Iris pigment epithelial cell (primary cell): ENCODE measurements at regions not wholly inside any gene's neighbourhood (a gene's known extent, or its start where the extent isn't known, plus 50 kb on each side); places are given as distances from the start of the nearest gene placed in this dataset.

Experiments
- DNase-seq: peaks from one replicate; pipeline ENCODE4 v3.0.0-alpha.2; 2011; ENCODE audit warnings: low read depth

DNA sequence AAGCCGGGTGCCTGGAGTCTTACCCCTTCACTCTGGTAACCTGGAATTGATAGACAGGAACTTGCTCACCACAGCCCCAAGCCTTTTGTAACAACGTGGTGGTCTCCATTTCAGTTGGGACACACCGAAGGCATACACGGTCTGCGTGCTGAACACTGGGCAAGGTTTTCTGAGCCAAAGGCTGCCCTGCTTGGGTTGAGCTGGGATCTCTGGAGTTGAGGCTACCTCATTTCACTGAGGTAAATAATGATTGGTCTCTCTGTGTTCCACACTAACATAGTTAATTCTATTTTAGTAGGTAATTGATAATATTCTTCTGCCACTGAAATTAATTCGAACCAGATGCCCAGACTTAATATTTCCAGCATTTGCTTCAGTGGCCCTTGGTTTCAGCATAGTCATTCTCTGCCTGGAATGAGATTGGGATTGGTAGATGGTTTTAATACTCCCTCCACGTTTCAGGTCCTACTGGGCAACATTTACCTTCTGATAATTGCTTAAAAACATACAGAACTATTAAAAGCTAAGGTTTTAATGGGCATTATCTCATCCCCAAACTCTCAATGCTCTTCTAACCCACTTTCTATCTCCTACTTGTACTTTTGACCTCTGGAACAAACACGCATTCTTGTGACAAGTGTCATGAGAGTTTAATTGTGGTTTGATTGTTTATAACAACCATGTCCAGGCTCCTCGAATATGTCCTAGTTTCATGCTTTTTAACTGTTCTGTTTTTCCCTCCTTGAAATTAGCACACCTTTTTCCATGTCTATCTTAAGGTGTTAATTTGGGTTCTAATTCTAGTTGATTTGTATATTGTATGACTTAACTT is 202.3 kb upstream of the KLF6 start:
- DNase-seq = peak; percentile 63

DNA sequence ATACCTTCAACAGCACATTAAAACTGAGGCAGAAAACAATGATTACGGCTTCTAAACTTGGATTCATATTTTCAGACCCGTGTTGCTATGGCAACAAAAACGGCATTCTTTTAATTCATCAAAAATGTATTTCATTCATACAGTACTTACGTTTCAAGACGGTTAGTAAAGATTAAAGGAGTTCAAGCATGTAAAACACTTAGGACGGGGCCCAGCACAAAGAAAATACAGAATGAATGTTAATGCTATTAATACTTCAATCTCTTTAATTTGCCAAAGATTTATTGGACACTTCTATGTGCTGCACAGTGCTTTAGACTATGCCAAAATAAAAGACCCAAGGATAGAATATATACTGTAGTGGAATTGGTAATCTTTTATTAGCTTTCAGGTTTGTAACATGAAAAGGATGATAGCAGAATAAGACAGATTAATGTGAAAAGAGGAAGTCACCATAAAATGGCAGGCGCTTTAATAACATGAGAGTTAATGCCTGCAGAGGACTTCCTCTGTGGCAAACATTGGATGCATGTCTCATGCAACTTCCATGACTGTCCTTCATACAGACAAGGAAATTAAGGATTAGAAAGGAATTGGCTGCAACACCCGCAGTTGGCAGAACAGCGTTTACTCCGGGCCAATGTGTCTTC is 201.6 kb upstream of the KLF6 start:
- no peak for DNase-seq

DNA sequence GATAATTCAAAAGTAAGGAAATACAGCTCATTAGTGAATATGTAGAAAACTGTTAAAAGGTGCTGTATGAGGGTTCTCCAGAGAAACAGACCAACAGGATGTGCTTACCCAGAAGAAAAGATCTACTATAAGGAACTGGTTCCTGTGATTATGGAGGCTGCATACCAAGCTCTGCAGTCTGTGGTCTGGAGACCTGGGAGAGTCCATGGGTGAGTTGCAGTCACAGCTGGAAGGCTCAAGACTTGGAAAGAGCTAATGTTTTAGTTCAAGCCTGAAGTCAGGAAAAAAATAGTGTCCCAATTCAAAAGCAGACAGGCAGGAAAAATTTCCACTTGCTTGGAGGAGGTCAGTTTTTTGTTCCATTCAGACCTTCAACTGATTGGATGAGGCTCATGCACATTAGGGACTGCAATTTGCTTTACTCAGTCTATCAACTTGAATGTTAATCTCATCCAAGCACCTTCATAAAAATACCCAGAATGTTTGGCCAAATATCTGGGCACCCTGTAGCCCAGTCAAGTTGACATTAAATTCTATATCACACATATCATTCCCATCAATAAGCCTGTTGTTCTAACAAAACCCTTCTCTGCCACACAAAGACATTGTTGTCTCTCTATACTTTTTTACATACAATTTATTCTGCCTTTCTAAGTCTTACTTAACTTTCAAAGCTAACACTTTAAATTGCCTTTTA is 197.9 kb upstream of the KLF6 start:
- DNase-seq = no peak

DNA sequence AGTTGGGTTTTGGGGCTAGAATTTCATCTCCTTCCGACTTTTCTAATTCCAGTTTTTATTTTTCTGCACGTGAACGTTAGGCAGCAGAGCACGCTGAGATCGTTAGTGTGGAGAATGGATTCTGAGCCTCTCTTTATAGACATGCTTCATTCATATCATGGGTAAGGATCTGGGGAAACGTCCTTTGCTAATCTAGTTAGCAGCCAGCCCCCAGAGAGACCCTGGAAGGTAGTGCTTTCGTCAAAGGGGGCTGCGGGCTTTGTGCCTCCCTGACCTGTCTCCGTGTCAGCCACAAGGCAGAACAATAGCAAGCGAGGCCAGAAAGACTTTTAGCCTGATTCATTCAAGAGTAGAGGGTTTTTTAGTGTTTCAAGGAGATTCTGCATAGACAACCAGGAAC is 196.3 kb upstream of the KLF6 start:
- no peak for DNase-seq

DNA sequence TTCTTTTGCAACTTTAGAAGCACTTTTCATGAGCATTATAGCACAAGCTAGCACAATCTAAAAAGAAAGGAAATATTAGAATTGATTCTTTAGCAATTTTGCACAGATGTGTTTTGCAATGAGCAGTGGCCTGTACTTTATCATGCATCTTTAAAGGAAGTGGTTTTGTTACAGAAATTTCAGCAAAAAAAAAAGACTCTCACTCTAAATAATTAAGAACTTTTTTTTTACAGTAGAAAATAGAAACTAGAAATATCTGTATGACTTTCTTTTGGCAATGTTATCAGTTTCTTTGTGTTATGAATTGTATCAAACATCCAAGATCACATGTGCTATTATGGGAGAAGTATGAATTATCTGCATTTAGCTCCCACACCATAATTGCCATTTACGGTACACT is 195.7 kb upstream of the KLF6 start:
- DNase-seq = no peak

DNA sequence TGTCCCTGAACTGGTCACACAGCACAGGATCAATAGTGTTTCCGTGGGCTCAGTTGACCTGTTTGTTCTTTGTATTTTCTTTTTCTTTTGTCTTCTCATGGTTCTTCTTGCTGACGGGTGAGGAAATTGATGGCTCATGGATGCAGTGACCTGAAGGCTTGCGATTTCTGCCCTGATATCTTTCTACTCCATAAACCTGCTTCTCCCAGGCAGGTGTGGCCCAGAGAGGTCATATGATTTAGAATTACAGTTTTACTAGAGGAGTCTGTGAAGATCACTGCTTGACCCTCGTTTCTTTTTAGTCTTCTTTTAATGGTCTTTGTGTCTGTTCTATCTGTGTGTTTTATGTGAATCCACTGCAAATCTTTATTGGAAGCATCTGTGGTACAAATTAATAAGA is 195.1 kb upstream of the KLF6 start:
- DNase-seq = no peak

DNA sequence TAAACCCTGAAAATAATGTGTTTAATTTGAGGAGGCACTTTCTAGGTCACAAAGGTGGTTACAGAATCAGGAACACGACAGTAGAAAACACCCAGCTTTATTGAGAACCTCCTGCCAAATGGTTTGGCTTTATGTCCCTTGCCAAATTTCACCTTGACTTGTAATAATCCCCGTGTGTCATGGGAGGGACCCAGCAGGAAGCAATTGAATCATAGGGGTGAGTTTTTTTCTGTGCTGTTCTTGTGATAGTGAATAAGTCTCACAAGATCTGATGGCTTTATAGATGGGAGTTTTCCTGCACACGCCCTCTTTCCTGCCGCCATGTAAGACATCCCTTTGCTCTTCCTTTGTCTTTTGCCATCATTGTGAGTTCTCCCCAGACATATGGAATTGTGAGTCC is 193.8 kb upstream of the KLF6 start:
- no peak for DNase-seq

DNA sequence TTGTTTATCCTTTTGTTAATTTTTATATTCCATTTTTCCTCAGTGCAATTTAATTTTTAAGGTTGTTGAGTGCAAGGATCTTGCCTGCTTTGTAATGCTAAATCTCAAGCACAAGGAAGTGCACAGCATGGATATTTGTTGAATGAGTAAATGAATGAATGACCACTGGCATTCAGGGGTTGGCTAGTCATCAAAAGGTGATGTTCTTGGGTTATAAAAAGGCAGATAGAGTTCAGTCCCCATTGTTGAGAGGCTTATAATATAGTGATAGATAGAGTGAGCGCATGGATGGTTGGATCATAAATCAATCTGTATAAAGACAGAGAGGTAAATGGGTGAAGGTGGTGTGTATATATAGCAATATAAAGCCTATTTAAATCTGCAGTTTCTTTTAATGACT is 193.2 kb upstream of the KLF6 start:
- peak; percentile 81 for DNase-seq

DNA sequence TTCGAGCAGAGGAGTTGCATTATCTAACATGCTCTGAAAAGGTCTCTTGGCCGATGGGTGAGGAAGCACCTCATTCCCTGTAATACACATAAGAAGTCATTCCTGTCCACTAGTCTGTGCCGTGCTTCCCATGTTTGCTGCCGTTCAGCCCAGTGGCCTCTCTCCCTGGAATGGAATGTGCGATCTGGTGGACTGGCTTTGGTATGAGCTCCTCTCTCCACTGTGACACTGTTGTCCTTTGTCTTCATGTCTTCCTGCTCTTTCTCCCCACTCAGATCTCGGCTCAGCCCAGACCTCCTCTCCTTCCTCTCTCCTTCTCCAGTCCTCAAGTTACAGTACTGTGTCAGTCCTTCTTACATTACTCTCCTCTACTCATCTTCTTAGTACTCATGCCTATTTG is 192.8 kb upstream of the KLF6 start:
- DNase-seq = no peak

DNA sequence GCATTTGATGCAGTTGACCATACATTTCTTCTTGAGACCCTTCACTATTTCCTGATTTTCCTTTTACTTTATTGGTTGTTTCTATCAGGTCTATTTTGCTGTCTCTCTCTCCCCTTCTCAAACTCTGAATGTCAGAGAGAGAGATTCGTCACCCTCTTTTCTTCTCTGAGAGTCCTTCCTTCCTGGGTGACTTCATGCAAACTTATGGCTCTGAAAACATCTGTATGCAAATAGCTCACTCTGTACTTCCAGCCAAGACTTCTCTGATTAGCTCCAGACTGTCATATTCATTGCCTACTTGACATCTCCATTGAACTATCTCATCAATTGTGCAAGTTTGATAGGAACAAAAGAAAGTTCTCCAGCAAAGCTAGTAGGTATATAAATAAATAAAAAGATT is 191.7 kb upstream of the KLF6 start:
- DNase-seq = no peak

DNA sequence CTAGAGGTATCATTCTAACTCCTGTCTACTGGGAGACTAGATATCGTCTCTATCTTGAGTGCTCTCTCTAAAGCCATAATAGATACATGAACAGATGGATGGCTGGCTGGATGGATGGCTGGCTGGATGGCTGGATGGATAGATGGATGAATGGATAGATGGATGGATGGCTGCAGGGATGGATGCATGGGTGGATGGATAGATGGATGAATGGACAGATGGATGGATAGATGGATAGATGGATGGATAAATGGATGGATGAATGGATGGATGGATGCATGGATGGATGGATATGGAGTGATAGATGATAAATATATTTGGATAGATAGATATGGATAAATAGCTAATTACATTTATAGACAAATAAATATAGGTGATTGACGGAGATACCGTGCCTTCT is 191.2 kb upstream of the KLF6 start:
- DNase-seq = no peak

DNA sequence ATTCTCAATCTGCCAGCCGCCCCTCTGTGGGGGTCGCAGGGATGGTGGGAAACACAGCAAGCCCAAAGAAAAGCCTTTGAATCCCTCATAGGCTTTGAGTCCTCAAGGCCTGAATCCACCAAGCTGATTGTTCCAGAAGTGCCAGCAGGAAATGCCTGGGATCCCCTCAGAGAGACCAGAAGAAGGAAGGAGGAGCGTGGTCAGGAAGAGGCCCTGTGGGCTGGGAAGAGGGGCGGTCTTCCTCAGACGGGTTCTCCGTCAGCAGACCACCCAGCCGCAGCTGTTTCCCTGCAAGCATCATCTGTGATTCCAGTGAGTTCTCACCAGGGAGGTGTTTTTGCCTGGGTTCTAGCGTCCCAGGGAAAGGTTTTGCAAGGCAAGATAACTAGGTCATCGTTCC is 190.0 kb upstream of the KLF6 start:
- no peak for DNase-seq

DNA sequence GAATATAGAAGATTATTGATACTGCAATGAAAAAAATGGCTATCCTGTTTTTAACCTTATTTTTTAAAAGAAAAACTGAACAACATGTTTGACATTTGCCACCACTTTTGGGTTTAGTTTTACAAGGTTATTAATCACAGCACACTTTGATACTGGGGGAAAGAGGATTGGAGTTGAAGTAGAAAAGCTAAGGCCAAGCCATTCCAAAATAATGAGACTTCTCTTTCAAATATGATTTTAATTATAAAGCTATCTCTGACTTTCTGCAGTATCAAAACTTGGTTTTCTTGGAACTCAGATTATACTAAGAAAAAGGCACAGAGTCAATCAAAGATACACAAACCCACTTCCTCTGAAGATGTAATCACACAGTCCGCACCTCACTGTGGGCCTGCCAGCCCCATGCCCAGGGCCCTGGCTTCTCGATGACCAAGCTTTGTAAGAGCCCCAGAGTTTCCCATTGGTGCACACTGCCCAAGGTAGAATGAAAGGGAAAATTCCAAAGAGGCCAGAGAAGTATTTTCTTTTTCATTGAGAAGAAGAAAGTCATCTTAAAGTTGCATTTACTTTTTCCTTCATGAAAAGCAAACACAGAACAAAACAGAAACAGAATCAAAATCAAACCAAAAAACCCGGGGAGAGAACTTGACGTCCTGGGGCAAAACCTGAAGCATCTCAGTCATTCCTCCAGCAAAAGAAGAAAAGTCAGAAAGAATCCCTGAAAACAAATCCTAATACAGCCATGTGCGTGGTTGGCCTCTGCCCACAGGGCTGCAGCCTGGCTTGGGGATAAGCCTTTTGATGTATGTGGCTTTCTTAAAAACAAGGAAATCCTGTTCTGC is 187.7 kb upstream of the KLF6 start:
- no peak for DNase-seq

DNA sequence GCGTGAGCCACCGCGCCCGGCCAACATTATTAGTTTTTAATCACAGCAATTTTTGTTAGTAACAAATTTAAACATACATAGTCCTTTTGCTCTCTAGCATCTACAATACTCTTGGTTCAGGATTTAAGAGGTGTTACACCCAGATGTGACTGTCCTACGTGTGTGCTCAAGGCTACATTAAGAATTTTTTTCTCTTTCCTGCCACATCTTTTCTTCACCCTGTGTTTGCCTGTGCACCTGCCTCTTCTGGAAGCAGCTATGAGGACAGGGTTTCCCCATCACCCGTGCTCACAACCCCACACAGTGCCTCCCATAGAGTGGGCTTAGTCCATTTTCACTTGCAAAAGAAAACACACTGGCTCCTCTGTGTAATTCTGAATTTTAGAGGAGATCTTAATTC is 186.7 kb upstream of the KLF6 start:
- no peak for DNase-seq

DNA sequence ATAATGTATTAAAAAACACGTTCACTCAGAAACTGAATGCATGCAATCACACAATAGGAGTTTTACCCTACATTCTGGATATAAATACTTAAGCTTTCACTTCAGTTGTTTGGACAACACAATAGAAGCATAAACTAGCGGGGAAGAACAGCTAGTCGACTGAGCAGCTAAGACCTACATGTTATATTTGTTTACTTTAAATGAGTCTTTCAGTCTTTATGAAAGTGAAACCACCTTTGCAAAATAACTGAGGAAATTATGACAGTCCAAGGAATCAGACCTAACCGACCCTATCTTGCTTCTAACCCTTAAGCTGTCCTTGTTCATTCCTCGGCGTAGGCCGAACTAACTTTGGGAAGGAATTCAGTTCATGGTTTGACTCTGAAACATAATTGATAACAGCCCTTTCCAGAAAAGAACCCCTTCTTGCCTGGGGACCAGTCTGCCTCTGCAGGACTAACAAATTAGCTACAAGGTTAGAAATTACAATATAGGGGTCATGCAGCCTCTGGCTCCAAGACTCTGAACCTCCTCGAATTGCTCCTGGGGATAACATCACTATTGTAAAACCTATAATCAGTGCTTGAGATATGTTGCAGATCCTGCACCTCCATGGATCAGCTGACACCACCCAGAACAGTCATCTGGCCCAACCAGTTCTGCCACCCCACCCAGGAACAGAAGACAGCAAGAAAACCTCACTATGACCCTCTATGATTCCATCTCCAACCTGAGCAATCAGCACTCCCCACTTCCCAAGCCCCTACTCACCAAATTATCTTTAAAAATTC is 185.1 kb upstream of the KLF6 start:
- peak; percentile 50 for DNase-seq

DNA sequence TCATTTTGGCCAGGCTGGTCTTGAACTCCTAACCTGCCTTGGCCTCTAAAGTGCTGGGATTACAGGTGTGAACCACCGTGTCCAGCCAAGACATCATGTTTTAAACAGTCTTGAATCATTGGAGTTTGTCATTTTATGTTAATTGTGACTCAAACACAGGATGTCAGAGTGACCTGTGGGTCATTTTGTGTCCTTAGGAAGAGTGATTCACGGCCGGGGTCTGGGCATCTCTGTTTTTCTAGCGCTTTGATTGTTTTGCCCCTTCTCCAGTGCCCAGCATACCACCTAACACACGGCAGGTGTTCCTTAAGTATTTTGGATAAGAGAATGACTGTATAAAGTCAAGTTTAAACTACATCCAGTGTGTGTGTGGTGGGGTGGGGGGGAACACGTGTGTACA is 183.7 kb upstream of the KLF6 start:
- no peak for DNase-seq

DNA sequence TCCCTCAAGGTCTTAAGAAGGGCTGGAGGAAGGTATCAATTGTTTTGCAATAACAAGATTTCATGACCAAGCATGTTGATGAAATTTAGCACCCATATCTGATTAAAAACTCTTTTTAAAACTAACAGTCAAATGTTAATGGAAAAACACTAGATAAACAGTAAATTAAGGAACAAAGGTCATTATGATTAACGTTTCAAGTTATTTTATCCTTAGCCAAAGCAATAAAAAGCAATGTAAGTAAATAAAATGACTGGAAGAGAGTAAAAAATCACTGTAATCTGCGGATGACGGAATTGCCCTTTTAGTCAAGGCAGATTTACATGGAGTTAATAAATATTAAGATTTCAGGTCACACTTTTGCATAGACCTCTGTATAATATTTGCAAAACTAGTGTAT is 179.5 kb upstream of the KLF6 start:
- DNase-seq = no peak

DNA sequence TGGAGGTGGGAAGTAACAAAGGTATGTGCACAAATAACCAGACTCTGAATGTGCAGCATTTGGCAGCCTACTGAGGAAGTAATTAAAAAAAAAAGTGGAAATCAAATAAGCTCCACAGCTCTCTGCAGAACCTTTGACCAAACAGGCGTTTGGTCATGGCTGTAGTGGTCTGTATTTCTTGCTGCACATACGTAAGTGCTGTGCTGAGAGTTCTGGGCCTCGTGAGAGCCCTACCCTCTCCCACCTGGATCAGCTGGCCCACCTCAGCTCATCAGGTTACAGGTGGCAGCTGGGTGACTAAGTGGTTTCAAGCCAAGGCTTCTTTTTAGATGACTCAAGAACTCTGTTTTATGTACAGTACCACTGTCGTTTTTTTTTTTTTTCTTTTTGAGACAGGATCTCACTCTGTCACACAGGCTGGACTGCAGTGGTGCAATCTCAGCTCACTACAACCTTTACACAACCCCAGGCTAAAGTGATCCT is 178.2 kb upstream of the KLF6 start:
- DNase-seq = no peak

DNA sequence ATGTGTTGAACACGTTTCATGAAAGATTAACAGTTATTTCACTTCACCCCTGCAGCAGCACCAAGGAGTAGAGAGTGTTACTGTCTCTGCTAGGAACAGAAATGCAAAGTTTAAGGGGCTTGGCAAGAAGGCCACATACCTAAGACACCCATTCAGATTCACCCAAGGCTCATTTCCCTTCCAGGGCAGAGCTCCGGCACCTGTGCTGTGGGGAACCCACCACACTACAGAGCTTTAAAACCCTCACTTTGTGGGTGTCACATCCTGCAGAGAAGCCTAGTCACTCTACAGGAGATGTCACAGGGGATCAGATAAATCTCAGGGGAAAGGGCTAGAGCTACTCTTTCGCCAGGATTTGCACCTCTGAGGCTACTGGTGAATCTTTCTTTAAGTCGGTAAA is 176.1 kb upstream of the KLF6 start:
- DNase-seq = no peak

DNA sequence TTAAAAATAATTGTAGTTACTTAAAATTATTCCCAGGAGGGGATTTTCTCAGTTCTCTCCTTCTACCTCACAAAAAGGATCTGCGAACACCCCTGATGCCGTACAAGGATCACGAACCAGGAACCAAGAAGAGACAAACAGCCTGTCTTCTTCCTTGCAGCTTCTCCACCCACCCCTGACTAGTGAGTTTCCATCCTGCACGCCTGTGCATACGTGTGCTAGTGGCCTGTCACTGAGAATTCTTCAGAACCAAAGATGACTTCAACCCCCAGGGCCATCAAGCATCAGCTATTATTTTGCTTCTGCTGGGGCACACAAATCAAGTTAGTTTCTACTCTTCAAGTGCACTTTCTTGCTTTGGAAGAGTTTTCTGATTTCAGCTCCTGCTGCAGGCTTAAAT is 175.5 kb upstream of the KLF6 start:
- DNase-seq = no peak
